Ectodermal cell (in vitro differentiated cells): ENCODE measurements at regions not wholly inside any gene's neighbourhood (a gene's known extent, or its start where the extent isn't known, plus 50 kb on each side); places are given as distances from the start of the nearest gene placed in this dataset.

Experiments used
- H3K27ac ChIP-seq: 2 replicates; pipeline ENCODE4 v1.7.0; 2013; ENCODE audit warnings: mild to moderate bottlenecking, low read depth, low read length; ENCODE audit not compliant: insufficient read depth, poor library complexity, severe bottlenecking
- H3K27me3 ChIP-seq: 2 replicates; pipeline ENCODE4 v1.7.0; 2013; ENCODE audit warnings: mild to moderate bottlenecking, low read length; ENCODE audit not compliant: insufficient read depth, control insufficient read depth, poor library complexity, severe bottlenecking
- H3K36me3 ChIP-seq: one replicate; pipeline ENCODE4 v1.7.0; 2013; ENCODE audit warnings: low read length; ENCODE audit not compliant: control insufficient read depth, insufficient read depth
- H3K4me1 ChIP-seq: one replicate; pipeline ENCODE4 v1.7.0; 2013; ENCODE audit warnings: low read length; ENCODE audit not compliant: control insufficient read depth, insufficient read depth
- H3K4me3 ChIP-seq: 2 replicates; pipeline ENCODE4 v1.7.0; 2013; ENCODE audit warnings: low read depth, low read length, control low read depth; ENCODE audit not compliant: insufficient read depth
- H3K9me3 ChIP-seq: 2 replicates; pipeline ENCODE4 v1.7.0; 2013; ENCODE audit warnings: mild to moderate bottlenecking, low read length, moderate library complexity; ENCODE audit not compliant: control insufficient read depth
- WGBS, 2 experiments: methylation state at CpG; one replicate each; pipeline ENCODE4 v1.1.7; 2013; ENCODE audit warnings: missing lambda C conversion rate in 2 of 2; 5-methylcytosine and 5-hydroxymethylcytosine counted together

- H3K27ac ChIP-seq: no peak overlapping the region
- no peaks in the 10 kb centered on the region for H3K27me3 ChIP-seq
- H3K36me3 ChIP-seq: no peaks in the 10 kb centered on the region
- H3K4me1 ChIP-seq: no peaks in the 10 kb centered on the region
- no peak overlapping the region for H3K4me3 ChIP-seq
- H3K9me3 ChIP-seq: no peaks in the 10 kb centered on the region
Observed at GRCh38 chr12:58615576-58615975, 304.7 kb downstream of the LRIG3 start.

- no peaks in the 10 kb centered on the region for H3K9me3 ChIP-seq
- WGBS, 2 experiments: 85 to 100% methylated on average over 1 of the region's 1 CpG
- no peak overlapping the region for H3K27ac ChIP-seq
- no peaks in the 10 kb centered on the region for H3K27me3 ChIP-seq
- H3K4me1 ChIP-seq: no peaks in the 10 kb centered on the region
- no peaks in the 10 kb centered on the region for H3K36me3 ChIP-seq
- no peak overlapping the region for H3K4me3 ChIP-seq
Observed at GRCh38 chr12:58616618-58617017, 303.7 kb downstream of the LRIG3 start.

GRCh38 chr12:58621126-58621525 is 299.2 kb downstream of the LRIG3 start:
- no peaks in the 10 kb centered on the region for H3K4me1 ChIP-seq

GRCh38 chr12:58629376-58629775 is 290.9 kb downstream of the LRIG3 start:
- 86 to 100% methylated on average over 1 of the region's 1 CpG for WGBS, 2 experiments
- no peak overlapping the region for H3K4me3 ChIP-seq
- no peaks in the 10 kb centered on the region for H3K4me1 ChIP-seq
- no peaks in the 10 kb centered on the region for H3K9me3 ChIP-seq
- no peaks in the 10 kb centered on the region for H3K27me3 ChIP-seq
- H3K27ac ChIP-seq: no peak overlapping the region
- H3K36me3 ChIP-seq: no peaks in the 10 kb centered on the region

More at GRCh38 chr12:58621126-58621525, 299.2 kb downstream of the LRIG3 start:
- 91 to 96% methylated on average over 3 of the region's 5 CpGs for WGBS, 2 experiments
- Histone ChIP-seq H3K9me3 (no peaks in the 10 kb centered on the region), H3K36me3 (no peaks in the 10 kb centered on the region), H3K27me3 (no peaks in the 10 kb centered on the region), H3K27ac (no peak overlapping the region), H3K4me3 (no peak overlapping the region)

GRCh38 chr12:58633479-58633878 is 286.8 kb downstream of the LRIG3 start:
- Histone ChIP-seq H3K9me3 (no peaks in the 10 kb centered on the region), H3K4me3 (no peak overlapping the region), H3K27ac (no peak overlapping the region), H3K4me1 (no peaks in the 10 kb centered on the region), H3K36me3 (no peaks in the 10 kb centered on the region), H3K27me3 (no peaks in the 10 kb centered on the region)

GRCh38 chr12:58639318-58639934 is 280.9 kb downstream of the LRIG3 start:
- no peak overlapping the region for H3K4me3 ChIP-seq
- H3K36me3 ChIP-seq: no peaks in the 10 kb centered on the region
- no peaks in the 10 kb centered on the region for H3K9me3 ChIP-seq
- no peaks in the 10 kb centered on the region for H3K4me1 ChIP-seq
- WGBS, 2 experiments: 90 to 93% methylated on average over 4 of the region's 4 CpGs
- H3K27me3 ChIP-seq: no peaks in the 10 kb centered on the region
- no peak overlapping the region for H3K27ac ChIP-seq

- H3K4me3 ChIP-seq: no peak overlapping the region
- H3K9me3 ChIP-seq: no peaks in the 10 kb centered on the region
- no peaks in the 10 kb centered on the region for H3K27me3 ChIP-seq
- H3K4me1 ChIP-seq: no peaks in the 10 kb centered on the region
- H3K27ac ChIP-seq: no peak overlapping the region
- no peaks in the 10 kb centered on the region for H3K36me3 ChIP-seq
- 94 to 100% methylated on average over 1 of the region's 1 CpG for WGBS, 2 experiments
Observed at GRCh38 chr12:58640314-58640713, 280.0 kb downstream of the LRIG3 start.

GRCh38 chr12:58645946-58646345 is 274.4 kb downstream of the LRIG3 start:
- 65 to 68% methylated on average over 2 of the region's 2 CpGs for WGBS, 2 experiments
- no peak overlapping the region for H3K27ac ChIP-seq

GRCh38 chr12:58647495-58647894 is 272.8 kb downstream of the LRIG3 start:
- no peak overlapping the region for H3K27ac ChIP-seq
- no peak overlapping the region for H3K4me3 ChIP-seq
- H3K27me3 ChIP-seq: no peaks in the 10 kb centered on the region
- 94 to 96% methylated on average over 3 of the region's 3 CpGs for WGBS, 2 experiments
- no peaks in the 10 kb centered on the region for H3K9me3 ChIP-seq
- H3K36me3 ChIP-seq: no peaks in the 10 kb centered on the region
- H3K4me1 ChIP-seq: no peaks in the 10 kb centered on the region

More at GRCh38 chr12:58645946-58646345, 274.4 kb downstream of the LRIG3 start:
- Histone ChIP-seq H3K4me3 (no peak overlapping the region), H3K9me3 (no peaks in the 10 kb centered on the region), H3K36me3 (no peaks in the 10 kb centered on the region), H3K27me3 (no peaks in the 10 kb centered on the region), H3K4me1 (no peaks in the 10 kb centered on the region)

GRCh38 chr12:58648176-58648575 is 272.1 kb downstream of the LRIG3 start:
- Histone ChIP-seq H3K4me1 (no peaks in the 10 kb centered on the region), H3K27ac (no peak overlapping the region), H3K4me3 (no peak overlapping the region), H3K36me3 (no peaks in the 10 kb centered on the region), H3K27me3 (no peaks in the 10 kb centered on the region), H3K9me3 (no peaks in the 10 kb centered on the region)
- WGBS, 2 experiments: 85 to 93% methylated on average over 4 of the region's 4 CpGs

GRCh38 chr12:58651850-58652249 is 268.5 kb downstream of the LRIG3 start:
- Histone ChIP-seq H3K4me3 (no peak overlapping the region), H3K4me1 (no peaks in the 10 kb centered on the region), H3K27me3 (no peaks in the 10 kb centered on the region), H3K27ac (no peak overlapping the region), H3K9me3 (no peaks in the 10 kb centered on the region), H3K36me3 (no peaks in the 10 kb centered on the region)
- WGBS, 2 experiments: 92 to 96% methylated on average over 3 of the region's 3 CpGs
